ENCODE measurements at regions not wholly inside any gene's neighbourhood (a gene's known extent, or its start where the extent isn't known, plus 50 kb on each side); places are given as distances from the start of the nearest gene placed in this dataset.

DNA sequence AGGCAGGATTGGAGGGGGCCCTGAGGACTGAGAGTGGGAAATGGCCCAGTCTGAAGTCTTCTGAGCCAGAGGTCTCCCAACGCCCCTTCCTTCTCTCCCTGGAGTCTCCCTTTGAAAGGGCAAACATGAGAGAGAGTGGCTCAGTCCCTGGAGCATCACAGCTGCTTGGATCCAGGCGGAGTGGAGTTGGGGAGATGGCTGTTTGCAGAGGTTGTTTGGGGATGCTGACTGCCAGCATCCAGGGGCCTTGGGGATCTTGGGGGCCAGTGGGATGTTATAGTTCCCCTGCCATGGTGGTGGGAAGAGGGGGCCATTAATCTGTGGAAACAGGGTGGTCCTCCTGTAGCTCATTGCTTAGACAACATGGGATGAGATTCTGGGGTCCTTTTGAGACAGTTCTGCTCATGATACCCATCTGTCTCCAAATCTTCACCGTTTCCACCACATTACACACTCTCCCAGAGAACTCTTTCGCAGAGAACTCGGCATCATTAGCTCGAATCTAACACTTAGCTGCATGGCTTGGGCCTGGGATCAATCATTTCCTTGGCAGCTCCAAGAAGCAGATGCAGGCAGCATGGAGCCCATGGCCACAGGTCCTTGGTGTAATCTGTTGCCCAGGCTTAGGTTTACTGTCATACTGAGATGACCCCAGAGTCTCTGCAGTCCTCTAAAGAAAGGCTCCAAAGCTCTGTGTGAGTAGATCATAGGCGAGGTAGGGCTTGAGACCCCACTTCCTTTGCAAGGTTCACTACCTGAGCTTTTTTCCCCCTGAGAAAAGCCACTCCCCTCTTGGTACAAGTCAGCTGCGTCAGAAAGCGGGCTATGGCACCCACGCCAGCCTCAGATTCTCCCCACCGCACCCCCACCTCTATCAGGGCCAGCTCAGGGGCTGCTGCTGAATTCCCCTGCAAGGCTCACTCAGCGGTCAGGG lies 54.4 kb upstream of the SH3PXD2B start:
- TF ChIP-seq POLR2AphosphoS5 (IDR thresholded peaks at IDR 0.05; ENCODE audit: low read depth, low read length) (no peak), CTCF (IDR thresholded peaks at IDR 0.05) (no peak), SIN3A (IDR thresholded peaks at IDR 0.05; ENCODE audit: borderline replicate concordance, insufficient read depth, low read depth, low read length) (no peak), TCF7L2 (IDR thresholded peaks at IDR 0.05; ENCODE audit: low read depth, low read length) (no peak)

All from Panc1 (cell line).